ENCODE measurements at regions not wholly inside any gene's neighbourhood (a gene's known extent, or its start where the extent isn't known, plus 50 kb on each side); places are given as distances from the start of the nearest gene placed in this dataset.

DNA sequence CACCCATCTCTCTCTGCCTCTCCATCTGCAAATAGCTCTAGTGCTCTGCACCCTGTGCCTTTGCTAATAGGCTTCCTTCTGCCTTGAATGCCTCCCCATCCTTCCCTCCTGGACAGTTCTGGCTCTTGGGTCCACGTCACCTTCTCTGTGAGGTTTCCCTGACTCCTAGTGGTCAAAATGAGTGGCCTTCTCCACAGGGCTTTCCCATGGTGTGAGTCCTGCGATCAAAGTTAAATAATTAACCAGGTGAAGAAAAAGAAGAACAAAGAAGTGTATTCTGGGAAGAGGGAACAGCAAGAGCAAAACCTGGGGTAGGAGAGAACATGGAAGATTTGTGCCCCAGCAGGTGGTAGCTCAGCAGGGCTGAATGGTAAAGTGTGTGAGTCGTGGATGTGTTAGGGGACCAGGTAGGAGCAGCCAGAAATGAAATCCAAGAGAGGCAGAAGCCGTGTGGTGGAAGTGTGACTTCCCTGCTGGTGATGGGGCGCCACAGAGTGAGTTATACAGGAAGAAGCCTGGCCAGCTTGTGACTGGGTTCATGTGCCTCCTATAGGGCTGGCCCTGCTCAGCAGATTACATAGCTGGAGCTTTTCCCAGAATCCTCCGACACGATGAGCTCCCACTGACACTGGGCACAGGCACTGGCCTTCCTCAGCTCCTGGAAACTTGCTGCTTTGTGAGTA is 93.8 kb upstream of the LDAH start (continued):
- TF ChIP-seq, protein P1, sequence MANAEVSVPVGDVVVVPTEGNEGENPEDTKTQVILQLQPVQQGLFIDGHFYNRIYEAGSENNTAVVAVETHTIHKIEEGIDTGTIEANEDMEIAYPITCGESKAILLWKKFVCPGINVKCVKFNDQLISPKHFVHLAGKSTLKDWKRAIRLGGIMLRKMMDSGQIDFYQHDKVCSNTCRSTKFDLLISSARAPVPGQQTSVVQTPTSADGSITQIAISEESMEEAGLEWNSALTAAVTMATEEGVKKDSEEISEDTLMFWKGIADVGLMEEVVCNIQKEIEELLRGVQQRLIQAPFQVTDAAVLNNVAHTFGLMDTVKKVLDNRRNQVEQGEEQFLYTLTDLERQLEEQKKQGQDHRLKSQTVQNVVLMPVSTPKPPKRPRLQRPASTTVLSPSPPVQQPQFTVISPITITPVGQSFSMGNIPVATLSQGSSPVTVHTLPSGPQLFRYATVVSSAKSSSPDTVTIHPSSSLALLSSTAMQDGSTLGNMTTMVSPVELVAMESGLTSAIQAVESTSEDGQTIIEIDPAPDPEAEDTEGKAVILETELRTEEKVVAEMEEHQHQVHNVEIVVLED (CRISPR knock-in tag; IDR thresholded peaks at IDR 0.05; ENCODE audit: borderline replicate concordance), result no peak
- TF ChIP-seq HHEX (CRISPR knock-in tag; IDR thresholded peaks at IDR 0.05) (no peak), ZNF20 (CRISPR knock-in tag; IDR thresholded peaks at IDR 0.05) (no peak), RFX3 (CRISPR knock-in tag; IDR thresholded peaks at IDR 0.05) (no peak), RARA (CRISPR knock-in tag; IDR thresholded peaks at IDR 0.05) (no peak), HOXA9 (CRISPR knock-in tag; IDR thresholded peaks at IDR 0.05; ENCODE audit: borderline replicate concordance) (no peak), NBN (conservative IDR thresholded peaks at IDR 0.05) (no peak), HCFC1 (IDR thresholded peaks at IDR 0.05; ENCODE audit: low read depth, low read length) (no peak), NFYB (CRISPR knock-in tag; IDR thresholded peaks at IDR 0.05) (no peak), ZNF713 (CRISPR knock-in tag; IDR thresholded peaks at IDR 0.05) (no peak), U2AF1 (optimal IDR thresholded peaks at IDR 0.05; ENCODE audit: low read depth, low read length) (no peak), BHLHE40 (IDR thresholded peaks at IDR 0.05; ENCODE audit: low read length) (no peak), HNRNPL (IDR thresholded peaks at IDR 0.05; ENCODE audit: low read depth, low read length) (no peak), MED1 (CRISPR knock-in tag; IDR thresholded peaks at IDR 0.05) (no peak), SP1 (IDR thresholded peaks at IDR 0.05) (no peak), SP1 (CRISPR knock-in tag; IDR thresholded peaks at IDR 0.05) (no peak), AKAP8 (CRISPR knock-in tag; IDR thresholded peaks at IDR 0.05) (no peak), ZFX (CRISPR knock-in tag; IDR thresholded peaks at IDR 0.05; ENCODE audit: low read depth) (peak; percentile 27; the same call in 1 of the 2 replicates), ZNF350 (CRISPR knock-in tag; IDR thresholded peaks at IDR 0.05; ENCODE audit: borderline replicate concordance, low read depth) (no peak), HMG20A (CRISPR knock-in tag; IDR thresholded peaks at IDR 0.05; ENCODE audit: borderline replicate concordance) (no peak), ZNF460 (CRISPR knock-in tag; IDR thresholded peaks at IDR 0.05; ENCODE audit: borderline replicate concordance) (no peak), TBX2 (CRISPR knock-in tag; IDR thresholded peaks at IDR 0.05; ENCODE audit: borderline replicate concordance) (peak; percentile 12; the same call in 1 of the 2 replicates)
- TF ChIP-seq, protein P2, sequence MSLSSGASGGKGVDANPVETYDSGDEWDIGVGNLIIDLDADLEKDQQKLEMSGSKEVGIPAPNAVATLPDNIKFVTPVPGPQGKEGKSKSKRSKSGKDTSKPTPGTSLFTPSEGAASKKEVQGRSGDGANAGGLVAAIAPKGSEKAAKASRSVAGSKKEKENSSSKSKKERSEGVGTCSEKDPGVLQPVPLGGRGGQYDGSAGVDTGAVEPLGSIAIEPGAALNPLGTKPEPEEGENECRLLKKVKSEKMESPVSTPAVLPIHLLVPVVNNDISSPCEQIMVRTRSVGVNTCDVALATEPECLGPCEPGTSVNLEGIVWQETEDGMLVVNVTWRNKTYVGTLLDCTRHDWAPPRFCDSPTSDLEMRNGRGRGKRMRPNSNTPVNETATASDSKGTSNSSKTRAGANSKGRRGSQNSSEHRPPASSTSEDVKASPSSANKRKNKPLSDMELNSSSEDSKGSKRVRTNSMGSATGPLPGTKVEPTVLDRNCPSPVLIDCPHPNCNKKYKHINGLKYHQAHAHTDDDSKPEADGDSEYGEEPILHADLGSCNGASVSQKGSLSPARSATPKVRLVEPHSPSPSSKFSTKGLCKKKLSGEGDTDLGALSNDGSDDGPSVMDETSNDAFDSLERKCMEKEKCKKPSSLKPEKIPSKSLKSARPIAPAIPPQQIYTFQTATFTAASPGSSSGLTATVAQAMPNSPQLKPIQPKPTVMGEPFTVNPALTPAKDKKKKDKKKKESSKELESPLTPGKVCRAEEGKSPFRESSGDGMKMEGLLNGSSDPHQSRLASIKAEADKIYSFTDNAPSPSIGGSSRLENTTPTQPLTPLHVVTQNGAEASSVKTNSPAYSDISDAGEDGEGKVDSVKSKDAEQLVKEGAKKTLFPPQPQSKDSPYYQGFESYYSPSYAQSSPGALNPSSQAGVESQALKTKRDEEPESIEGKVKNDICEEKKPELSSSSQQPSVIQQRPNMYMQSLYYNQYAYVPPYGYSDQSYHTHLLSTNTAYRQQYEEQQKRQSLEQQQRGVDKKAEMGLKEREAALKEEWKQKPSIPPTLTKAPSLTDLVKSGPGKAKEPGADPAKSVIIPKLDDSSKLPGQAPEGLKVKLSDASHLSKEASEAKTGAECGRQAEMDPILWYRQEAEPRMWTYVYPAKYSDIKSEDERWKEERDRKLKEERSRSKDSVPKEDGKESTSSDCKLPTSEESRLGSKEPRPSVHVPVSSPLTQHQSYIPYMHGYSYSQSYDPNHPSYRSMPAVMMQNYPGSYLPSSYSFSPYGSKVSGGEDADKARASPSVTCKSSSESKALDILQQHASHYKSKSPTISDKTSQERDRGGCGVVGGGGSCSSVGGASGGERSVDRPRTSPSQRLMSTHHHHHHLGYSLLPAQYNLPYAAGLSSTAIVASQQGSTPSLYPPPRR (CRISPR knock-in tag; IDR thresholded peaks at IDR 0.05; ENCODE audit: borderline replicate concordance), result no peak
- TF ChIP-seq, protein P3, sequence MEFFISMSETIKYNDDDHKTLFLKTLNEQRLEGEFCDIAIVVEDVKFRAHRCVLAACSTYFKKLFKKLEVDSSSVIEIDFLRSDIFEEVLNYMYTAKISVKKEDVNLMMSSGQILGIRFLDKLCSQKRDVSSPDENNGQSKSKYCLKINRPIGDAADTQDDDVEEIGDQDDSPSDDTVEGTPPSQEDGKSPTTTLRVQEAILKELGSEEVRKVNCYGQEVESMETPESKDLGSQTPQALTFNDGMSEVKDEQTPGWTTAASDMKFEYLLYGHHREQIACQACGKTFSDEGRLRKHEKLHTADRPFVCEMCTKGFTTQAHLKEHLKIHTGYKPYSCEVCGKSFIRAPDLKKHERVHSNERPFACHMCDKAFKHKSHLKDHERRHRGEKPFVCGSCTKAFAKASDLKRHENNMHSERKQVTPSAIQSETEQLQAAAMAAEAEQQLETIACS (CRISPR knock-in tag; IDR thresholded peaks at IDR 0.05), result no peak
- TF ChIP-seq, protein P4, sequence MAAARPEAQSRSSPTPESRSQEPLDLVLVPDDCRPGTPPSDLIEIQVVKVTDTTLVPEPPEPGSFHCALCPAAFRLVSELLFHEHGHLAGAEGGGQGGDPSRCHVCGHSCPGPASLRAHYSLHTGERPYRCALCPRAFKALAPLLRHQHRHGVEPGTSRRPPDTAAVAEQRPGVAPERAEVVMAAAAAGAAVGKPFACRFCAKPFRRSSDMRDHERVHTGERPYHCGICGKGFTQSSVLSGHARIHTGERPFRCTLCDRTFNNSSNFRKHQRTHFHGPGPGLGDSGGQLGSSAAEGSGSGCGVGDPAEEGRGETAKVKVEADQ (CRISPR knock-in tag; IDR thresholded peaks at IDR 0.05; ENCODE audit: borderline replicate concordance), result no peak

All from HepG2 (cell line).